HG03025 (cell line): ENCODE measurements at regions not wholly inside any gene's neighbourhood (a gene's known extent, or its start where the extent isn't known, plus 50 kb on each side); places are given as distances from the start of the nearest gene placed in this dataset.
"Not testable (repeated sequence)": the region's sequence is repeated elsewhere in the genome, so short reads cannot be mapped to it uniquely, and the experiment has no call there.

ENCODE experiments used
- ATAC-seq: cut with Tn5 transposase; IDR thresholded peaks from one replicate; pipeline ENCODE4 v1.9.1; 2021; ENCODE audit warnings: mild to moderate bottlenecking, moderate library complexity; ENCODE audit not compliant: unreplicated experiment, low FRiP score

GRCh38 chr2:161042990-161043625 is 117.1 kb upstream of the TANK start:
- no peak for ATAC-seq

- no peak for ATAC-seq
Measured at GRCh38 chr2:161044095-161044865, 115.9 kb upstream of the TANK start.

- no peak for ATAC-seq
Measured at GRCh38 chr2:161044921-161045320, 115.3 kb upstream of the TANK start.

GRCh38 chr2:161045726-161046125 is 114.5 kb upstream of the TANK start:
- no peak for ATAC-seq

GRCh38 chr2:161046876-161047275 is 113.4 kb upstream of the TANK start:
- ATAC-seq = no peak

- ATAC-seq = no peak
Measured at GRCh38 chr2:161048317-161048716, 111.9 kb upstream of the TANK start.

- no peak for ATAC-seq
Measured at GRCh38 chr2:161049559-161049958, 110.7 kb upstream of the TANK start.

- no peak for ATAC-seq
Measured at GRCh38 chr2:161052214-161052613, 108.0 kb upstream of the TANK start.

- ATAC-seq = no peak
Measured at GRCh38 chr2:161055289-161055688, 104.9 kb upstream of the TANK start.

- no peak for ATAC-seq
Measured at GRCh38 chr2:161059388-161059787, 100.8 kb upstream of the TANK start.

GRCh38 chr2:161061786-161062185 is 98.4 kb upstream of the TANK start:
- no peak for ATAC-seq

- peak; percentile 88 for ATAC-seq
Measured at GRCh38 chr2:161063157-161063945, 96.9 kb upstream of the TANK start.

- ATAC-seq = no peak
Measured at GRCh38 chr2:161063946-161064306, 96.3 kb upstream of the TANK start.

- ATAC-seq = no peak
Measured at GRCh38 chr2:161067846-161068350, 92.3 kb upstream of the TANK start.

- no peak for ATAC-seq
Measured at GRCh38 chr2:161068670-161069069, 91.6 kb upstream of the TANK start.

- no peak for ATAC-seq
Measured at GRCh38 chr2:161070693-161071479, 89.3 kb upstream of the TANK start.

- ATAC-seq = not testable (repeated sequence)
Measured at GRCh38 chr2:161072436-161072835, 87.8 kb upstream of the TANK start.

- no peak for ATAC-seq
Measured at GRCh38 chr2:161075701-161076100, 84.5 kb upstream of the TANK start.

GRCh38 chr2:161076936-161077335 is 83.3 kb upstream of the TANK start:
- ATAC-seq = no peak

- peak; percentile 91 for ATAC-seq
Measured at GRCh38 chr2:161077367-161078210, 82.6 kb upstream of the TANK start.
